ENCODE measurements at regions not wholly inside any gene's neighbourhood (a gene's known extent, or its start where the extent isn't known, plus 50 kb on each side); places are given as distances from the start of the nearest gene placed in this dataset.

- H3K79me2 ChIP-seq (ENCODE audit: insufficient read depth, low read length) = no peaks in the 10 kb centered on the region
- H3K9me3 ChIP-seq (ENCODE audit: control insufficient read depth, low read depth, low read length) = no peaks in the 10 kb centered on the region
- H3K56ac ChIP-seq (ENCODE audit: insufficient read length, low read depth, low read length) = no peak overlapping the region
- H4K91ac ChIP-seq (ENCODE audit: insufficient read length, low read depth, low read length) = no peak overlapping the region
- H3K4ac ChIP-seq (ENCODE audit: low read depth, low read length) = no peak overlapping the region
- Mint-ChIP-seq H3K9me3 (no peaks in the 10 kb centered on the region), H3K36me3 (ENCODE audit: insufficient read depth in 1 of 3, low read depth in 3 of 3) (no peaks in the 10 kb centered on the region), H3K27ac (peak overlapping the region in 1 of 3 experiments; percentile 12; a peak in 2 of 7 replicates), H3K4me1 (peaks cover 16 to 23% of the 10 kb centered on the region in 2 experiments), H3K4me3 (no peak overlapping the region), H3K27me3 (ENCODE audit: low read depth) (no peaks in the 10 kb centered on the region)
- H3K4me2 ChIP-seq (ENCODE audit: insufficient read depth, insufficient read length, low read length) = no peak overlapping the region
- H3K23me2 ChIP-seq (ENCODE audit: insufficient read length, low read depth, low read length, poor library complexity, severe bottlenecking) = no peaks in the 10 kb centered on the region
- no peak overlapping the region for H2BK5ac ChIP-seq (ENCODE audit: insufficient read length, low read length)
- no peak overlapping the region for H3K23ac ChIP-seq (ENCODE audit: insufficient read length, low read depth, low read length)
- H4K8ac ChIP-seq (replicated peaks; ENCODE audit: insufficient read length, low read depth, low read length) = no peak overlapping the region
- no peak overlapping the region for H2BK120ac ChIP-seq (ENCODE audit: low read depth, low read length, poor library complexity, severe bottlenecking)
- no peak overlapping the region for H3T11ph ChIP-seq (ENCODE audit: low read length)
- no peak overlapping the region for H3K18ac ChIP-seq (ENCODE audit: insufficient read length, low read depth, low read length)
- no peaks in the 10 kb centered on the region for H3K79me1 ChIP-seq (ENCODE audit: insufficient read depth, low read depth, low read length, poor library complexity, severe bottlenecking)
- H3K4me1 ChIP-seq (ENCODE audit: insufficient read depth, low read length) = no peaks in the 10 kb centered on the region
- no peaks in the 10 kb centered on the region for H4K20me1 ChIP-seq (ENCODE audit: control insufficient read depth, insufficient read depth, insufficient read length)
- H2BK20ac ChIP-seq (ENCODE audit: low read depth, low read length, poor library complexity, severe bottlenecking) = no peak overlapping the region
- peak overlapping the region; percentile 79 for H2AFZ ChIP-seq (ENCODE audit: low read length)
- no peak overlapping the region for H4K5ac ChIP-seq (ENCODE audit: insufficient read length, low read depth, low read length)
- H2BK12ac ChIP-seq (ENCODE audit: insufficient read length, low read depth, low read length) = no peak overlapping the region
- DNase-seq = no peak
- H2BK15ac ChIP-seq (ENCODE audit: low read depth, low read length) = no peak overlapping the region
- no peak for TF ChIP-seq CTCF (conservative IDR thresholded peaks at IDR 0.05)
- no peak overlapping the region for H2AK5ac ChIP-seq (ENCODE audit: insufficient read length, low read length)
- H3K9ac ChIP-seq (ENCODE audit: extremely low read depth, insufficient read length, low read length) = no peak overlapping the region
- no peak overlapping the region for H3K27ac ChIP-seq (ENCODE audit: insufficient read length, low read depth, low read length)
- no CpG with 5 or more reads among the region's 3 CpGs for WGBS (ENCODE audit: extremely low coverage, insufficient read length, low lambda C conversion rate)
- H3K14ac ChIP-seq (ENCODE audit: insufficient read depth, low read length) = no peak overlapping the region
- H3K27me3 ChIP-seq (ENCODE audit: insufficient read depth, low read length) = no peaks in the 10 kb centered on the region
Measured at GRCh38 chr13:59368693-59369092, 795.0 kb downstream of the DIAPH3 start.
